ENCODE measurements at regions not wholly inside any gene's neighbourhood (a gene's known extent, or its start where the extent isn't known, plus 50 kb on each side); places are given as distances from the start of the nearest gene placed in this dataset.

GRCh38 chr2:15043336-15044058 lies 411.0 kb downstream of the LRATD1 start:
- no peak overlapping the region for H3K27ac ChIP-seq
- DNase-seq (ENCODE audit: low read depth, low spot score), result no peak

GRCh38 chr2:15045054-15045453 lies 412.5 kb downstream of the LRATD1 start:
- H3K36me3 ChIP-seq (ENCODE audit: insufficient read depth, low read length), result no peaks in the 10 kb centered on the region
- no peak for DNase-seq (ENCODE audit: low read depth, low spot score)
- H3K27ac ChIP-seq, result no peak overlapping the region
- H3K9ac ChIP-seq (ENCODE audit: insufficient read length), result no peak overlapping the region
- no peak overlapping the region for H3K4me3 ChIP-seq
- no peaks in the 10 kb centered on the region for H3K9me3 ChIP-seq (ENCODE audit: low read depth, low read length)
- TF ChIP-seq FOXP2 (optimal IDR thresholded peaks at IDR 0.05; ENCODE audit: control extremely low read depth, extremely low read length, insufficient read depth), result no peak
- no peak for TF ChIP-seq EZH2 (IDR thresholded peaks at IDR 0.05)
- TF ChIP-seq POLR2AphosphoS5 (IDR thresholded peaks at IDR 0.05; ENCODE audit: borderline replicate concordance, low read depth, low read length), result no peak

More at GRCh38 chr2:15043336-15044058, 411.0 kb downstream of the LRATD1 start:
- no peak overlapping the region for H3K9ac ChIP-seq (ENCODE audit: insufficient read length)
- no peaks in the 10 kb centered on the region for H3K36me3 ChIP-seq (ENCODE audit: insufficient read depth, low read length)
- no peaks in the 10 kb centered on the region for H3K9me3 ChIP-seq (ENCODE audit: low read depth, low read length)
- H3K4me3 ChIP-seq, result no peak overlapping the region
- TF ChIP-seq POLR2AphosphoS5 (IDR thresholded peaks at IDR 0.05; ENCODE audit: borderline replicate concordance, low read depth, low read length) (no peak), FOXP2 (optimal IDR thresholded peaks at IDR 0.05; ENCODE audit: control extremely low read depth, extremely low read length, insufficient read depth) (no peak)

DNA sequence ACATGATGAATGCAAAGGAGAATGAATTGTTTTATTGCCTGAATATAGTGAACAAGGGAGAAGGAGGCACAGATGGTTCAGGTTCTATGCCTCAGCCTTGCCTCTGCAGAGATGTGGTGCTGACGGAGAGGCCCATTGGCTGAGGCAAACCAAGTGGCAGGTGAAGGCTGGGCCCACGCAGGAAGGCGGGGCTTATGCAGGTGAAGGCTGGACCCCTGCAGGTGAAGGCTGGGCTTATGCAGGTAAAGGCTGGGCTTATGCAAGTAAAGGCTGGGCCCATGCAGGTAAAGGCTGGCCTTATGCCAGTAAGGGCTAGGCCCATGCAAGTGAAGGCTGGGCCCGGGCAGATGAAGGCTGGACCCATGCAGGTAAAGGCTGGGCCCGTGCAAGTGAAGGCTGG lies 414.7 kb downstream of the LRATD1 start:
- Histone ChIP-seq H3K4me3 (no peak overlapping the region), H3K9me3 (ENCODE audit: low read depth, low read length) (no peaks in the 10 kb centered on the region), H3K9ac (ENCODE audit: insufficient read length) (no peak overlapping the region), H3K27ac (no peak overlapping the region), H3K36me3 (ENCODE audit: insufficient read depth, low read length) (no peaks in the 10 kb centered on the region)
- TF ChIP-seq EZH2 (IDR thresholded peaks at IDR 0.05), result no peak
- no peak for TF ChIP-seq FOXP2 (optimal IDR thresholded peaks at IDR 0.05; ENCODE audit: control extremely low read depth, extremely low read length, insufficient read depth)
- no peak for TF ChIP-seq POLR2AphosphoS5 (IDR thresholded peaks at IDR 0.05; ENCODE audit: borderline replicate concordance, low read depth, low read length)
- DNase-seq (ENCODE audit: low read depth, low spot score), result no peak

DNA sequence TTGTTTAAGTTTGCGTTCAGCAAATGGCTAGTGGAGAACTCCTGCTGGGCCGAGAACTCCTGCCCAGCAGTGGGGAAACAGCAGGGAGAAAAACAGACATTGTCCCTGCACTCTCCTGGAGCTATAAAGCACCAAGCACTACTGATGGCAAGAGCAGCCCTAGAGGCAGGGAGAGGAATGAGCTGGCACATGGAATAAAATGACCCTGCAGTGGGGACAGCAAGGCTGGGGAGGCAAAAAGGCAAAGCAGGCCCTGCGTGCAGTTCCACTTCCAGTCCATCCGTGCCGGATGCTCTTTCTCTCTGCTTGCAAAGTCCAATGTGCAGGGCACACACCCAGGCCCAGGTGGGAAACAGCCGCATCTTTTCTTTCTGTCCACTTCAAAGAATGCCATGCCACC lies 415.5 kb downstream of the LRATD1 start:
- H3K36me3 ChIP-seq (ENCODE audit: insufficient read depth, low read length), result no peaks in the 10 kb centered on the region
- H3K9me3 ChIP-seq (ENCODE audit: low read depth, low read length), result no peaks in the 10 kb centered on the region
- TF ChIP-seq FOXP2 (optimal IDR thresholded peaks at IDR 0.05; ENCODE audit: control extremely low read depth, extremely low read length, insufficient read depth) (no peak), POLR2AphosphoS5 (IDR thresholded peaks at IDR 0.05; ENCODE audit: borderline replicate concordance, low read depth, low read length) (no peak), EZH2 (IDR thresholded peaks at IDR 0.05) (no peak)
- H3K9ac ChIP-seq (ENCODE audit: insufficient read length), result no peak overlapping the region
- no peak overlapping the region for H3K27ac ChIP-seq
- DNase-seq (ENCODE audit: low read depth, low spot score), result no peak
- H3K4me3 ChIP-seq, result no peak overlapping the region

DNA sequence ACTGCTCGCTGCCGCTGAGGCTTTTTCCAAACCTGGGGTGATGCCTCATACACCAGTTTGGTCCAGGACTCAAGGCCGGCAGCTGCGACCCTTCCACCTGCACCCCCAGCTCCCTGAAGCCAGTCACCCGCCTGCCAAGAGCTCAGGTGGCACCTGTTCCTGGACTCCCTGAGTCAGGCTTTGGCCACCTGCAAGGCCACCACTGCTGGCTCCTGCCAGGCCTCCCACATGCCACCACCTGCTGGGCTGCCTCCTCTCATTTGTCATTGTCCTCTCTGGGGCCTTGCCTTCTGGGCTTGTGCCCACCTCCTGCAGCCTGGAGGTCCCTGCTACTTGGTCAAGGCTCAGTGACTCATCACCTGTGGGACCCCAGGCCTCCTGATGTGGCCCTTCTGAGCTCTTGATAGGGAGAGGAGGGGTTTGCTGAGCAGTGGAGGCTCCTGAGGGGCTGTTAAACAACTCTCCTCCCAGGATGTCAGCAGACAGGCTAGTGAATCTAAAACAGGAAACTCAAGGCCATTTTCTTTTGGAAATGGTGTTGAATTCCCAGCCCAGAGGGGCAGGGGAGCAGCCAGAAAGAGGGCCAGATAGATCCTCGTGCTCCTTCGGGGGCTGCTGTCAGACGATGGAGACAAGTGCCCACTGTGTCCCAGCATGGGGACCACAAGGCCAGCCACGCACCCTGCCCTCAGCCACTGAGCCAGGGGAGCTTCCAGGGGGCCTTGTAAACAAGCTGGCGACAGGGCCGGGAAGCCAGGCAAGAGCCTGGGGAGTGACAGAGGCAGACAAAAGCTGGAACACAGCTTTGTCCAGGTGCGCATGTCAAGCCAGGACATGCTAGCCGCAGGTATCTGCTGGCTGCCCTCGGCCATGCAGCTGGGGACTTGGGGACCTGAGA lies 416.8 kb downstream of the LRATD1 start:
- Histone ChIP-seq H3K27ac (no peak overlapping the region), H3K9me3 (ENCODE audit: low read depth, low read length) (no peaks in the 10 kb centered on the region), H3K4me3 (no peak overlapping the region), H3K36me3 (ENCODE audit: insufficient read depth, low read length) (no peaks in the 10 kb centered on the region), H3K9ac (ENCODE audit: insufficient read length) (no peak overlapping the region)
- TF ChIP-seq FOXP2 (optimal IDR thresholded peaks at IDR 0.05; ENCODE audit: control extremely low read depth, extremely low read length, insufficient read depth) (no peak), EZH2 (IDR thresholded peaks at IDR 0.05) (no peak), POLR2AphosphoS5 (IDR thresholded peaks at IDR 0.05; ENCODE audit: borderline replicate concordance, low read depth, low read length) (no peak)
- DNase-seq (ENCODE audit: low read depth, low spot score), result no peak

DNA sequence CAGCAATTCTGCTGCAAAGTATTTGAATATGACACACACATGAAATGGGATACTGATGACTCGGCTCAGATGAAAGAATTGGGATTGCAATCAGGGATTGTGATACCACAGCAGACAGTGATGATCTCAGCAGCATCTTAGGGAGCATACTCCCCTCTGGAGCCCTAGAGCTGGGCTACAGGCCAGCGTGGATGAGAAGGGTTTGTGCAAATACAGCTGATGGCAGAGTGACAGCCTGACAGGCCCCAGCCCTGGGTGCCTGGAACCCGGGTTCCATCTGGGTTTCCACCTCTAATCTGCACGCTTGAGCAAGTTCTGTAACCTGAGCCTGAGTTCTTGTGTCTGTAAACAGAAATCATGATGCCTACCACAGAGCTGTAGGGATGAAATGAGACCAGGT lies 418.0 kb downstream of the LRATD1 start:
- Histone ChIP-seq H3K36me3 (ENCODE audit: insufficient read depth, low read length) (no peaks in the 10 kb centered on the region), H3K27ac (no peak overlapping the region), H3K4me3 (no peak overlapping the region), H3K9ac (ENCODE audit: insufficient read length) (no peak overlapping the region), H3K9me3 (ENCODE audit: low read depth, low read length) (no peaks in the 10 kb centered on the region)
- TF ChIP-seq POLR2AphosphoS5 (IDR thresholded peaks at IDR 0.05; ENCODE audit: borderline replicate concordance, low read depth, low read length) (no peak), EZH2 (IDR thresholded peaks at IDR 0.05) (no peak), FOXP2 (optimal IDR thresholded peaks at IDR 0.05; ENCODE audit: control extremely low read depth, extremely low read length, insufficient read depth) (no peak)
- DNase-seq (ENCODE audit: low read depth, low spot score), result no peak

- Histone ChIP-seq H3K9ac (ENCODE audit: insufficient read length) (no peak overlapping the region), H3K36me3 (ENCODE audit: insufficient read depth, low read length) (no peaks in the 10 kb centered on the region), H3K9me3 (ENCODE audit: low read depth, low read length) (no peaks in the 10 kb centered on the region), H3K27ac (no peak overlapping the region), H3K4me3 (no peak overlapping the region)
- no peak for DNase-seq (ENCODE audit: low read depth, low spot score)
- TF ChIP-seq POLR2AphosphoS5 (IDR thresholded peaks at IDR 0.05; ENCODE audit: borderline replicate concordance, low read depth, low read length), result no peak
- no peak for TF ChIP-seq EZH2 (IDR thresholded peaks at IDR 0.05)
Measured at GRCh38 chr2:15053542-15053941, 421.0 kb downstream of the LRATD1 start.

DNA sequence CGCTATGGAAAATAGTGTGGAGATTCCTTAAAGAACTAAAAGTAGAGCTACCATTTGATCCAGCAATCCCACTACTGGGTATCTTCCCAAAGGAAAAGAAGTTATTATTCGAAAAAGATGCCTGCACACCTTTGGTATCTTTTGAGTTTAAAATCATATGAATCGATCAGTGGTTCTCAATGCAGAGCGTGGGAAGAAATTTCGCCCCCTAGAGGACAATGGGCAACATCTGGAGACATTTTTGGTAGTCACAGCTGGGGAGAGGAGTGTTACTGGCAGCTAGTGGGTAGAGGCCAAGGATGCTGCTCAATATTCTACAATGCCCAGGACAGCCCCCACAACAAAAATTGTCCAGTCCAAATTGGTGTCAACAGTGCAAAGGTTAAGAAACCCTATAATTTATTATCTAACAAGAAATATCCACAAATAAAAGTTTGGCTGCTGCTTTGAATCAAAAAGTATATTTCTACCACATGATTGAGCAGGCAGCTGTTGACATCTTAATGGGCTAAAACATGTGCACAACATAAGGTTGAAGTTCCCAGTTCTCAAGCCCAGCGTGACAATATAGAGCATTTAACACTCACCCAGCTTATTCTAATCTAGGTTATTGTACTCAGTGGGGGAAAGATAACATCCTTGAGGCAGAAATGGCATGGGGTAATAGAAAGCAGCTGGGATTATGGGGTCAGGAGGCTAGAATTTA lies 425.7 kb downstream of the LRATD1 start:
- no peak for TF ChIP-seq POLR2AphosphoS5 (IDR thresholded peaks at IDR 0.05; ENCODE audit: borderline replicate concordance, low read depth, low read length)
- TF ChIP-seq FOXP2 (optimal IDR thresholded peaks at IDR 0.05; ENCODE audit: control extremely low read depth, extremely low read length, insufficient read depth), result no peak
- no peak for TF ChIP-seq EZH2 (IDR thresholded peaks at IDR 0.05)
- H3K36me3 ChIP-seq (ENCODE audit: insufficient read depth, low read length), result no peaks in the 10 kb centered on the region
- no peak for DNase-seq (ENCODE audit: low read depth, low spot score)
- H3K4me3 ChIP-seq, result no peak overlapping the region
- H3K9ac ChIP-seq (ENCODE audit: insufficient read length), result no peak overlapping the region
- no peaks in the 10 kb centered on the region for H3K9me3 ChIP-seq (ENCODE audit: low read depth, low read length)
- H3K27ac ChIP-seq, result no peak overlapping the region
